HUES48 (cell line): ENCODE measurements at regions not wholly inside any gene's neighbourhood (a gene's known extent, or its start where the extent isn't known, plus 50 kb on each side); places are given as distances from the start of the nearest gene placed in this dataset.

ENCODE experiments used
- H3K27ac ChIP-seq: one replicate; pipeline ENCODE4 v1.7.0; 2013; ENCODE audit warnings: low read depth, low read length, inconsistent platforms
- H3K27me3 ChIP-seq: 2 replicates; pipeline ENCODE4 v1.6.1; 2013; ENCODE audit warnings: mild to moderate bottlenecking, low read length; ENCODE audit not compliant: control insufficient read depth, insufficient read depth
- H3K36me3 ChIP-seq: 2 replicates; pipeline ENCODE4 v1.6.1; 2013; ENCODE audit warnings: low read length; ENCODE audit not compliant: control insufficient read depth, insufficient read depth
- H3K4me1 ChIP-seq: 2 replicates; pipeline ENCODE4 v1.6.1; 2013; ENCODE audit warnings: mild to moderate bottlenecking, low read length; ENCODE audit not compliant: control insufficient read depth, insufficient read depth
- H3K4me3 ChIP-seq: 2 replicates; pipeline ENCODE4 v1.5.1; 2013; ENCODE audit warnings: mild to moderate bottlenecking, low read depth, low read length
- H3K9ac ChIP-seq: 2 replicates; pipeline ENCODE4 v1.6.1; 2013; ENCODE audit warnings: mild to moderate bottlenecking, low read depth, low read length, moderate library complexity
- H3K9me3 ChIP-seq: 2 replicates; pipeline ENCODE4 v1.6.1; 2013; ENCODE audit warnings: low read length; ENCODE audit not compliant: control insufficient read depth, insufficient read depth

DNA sequence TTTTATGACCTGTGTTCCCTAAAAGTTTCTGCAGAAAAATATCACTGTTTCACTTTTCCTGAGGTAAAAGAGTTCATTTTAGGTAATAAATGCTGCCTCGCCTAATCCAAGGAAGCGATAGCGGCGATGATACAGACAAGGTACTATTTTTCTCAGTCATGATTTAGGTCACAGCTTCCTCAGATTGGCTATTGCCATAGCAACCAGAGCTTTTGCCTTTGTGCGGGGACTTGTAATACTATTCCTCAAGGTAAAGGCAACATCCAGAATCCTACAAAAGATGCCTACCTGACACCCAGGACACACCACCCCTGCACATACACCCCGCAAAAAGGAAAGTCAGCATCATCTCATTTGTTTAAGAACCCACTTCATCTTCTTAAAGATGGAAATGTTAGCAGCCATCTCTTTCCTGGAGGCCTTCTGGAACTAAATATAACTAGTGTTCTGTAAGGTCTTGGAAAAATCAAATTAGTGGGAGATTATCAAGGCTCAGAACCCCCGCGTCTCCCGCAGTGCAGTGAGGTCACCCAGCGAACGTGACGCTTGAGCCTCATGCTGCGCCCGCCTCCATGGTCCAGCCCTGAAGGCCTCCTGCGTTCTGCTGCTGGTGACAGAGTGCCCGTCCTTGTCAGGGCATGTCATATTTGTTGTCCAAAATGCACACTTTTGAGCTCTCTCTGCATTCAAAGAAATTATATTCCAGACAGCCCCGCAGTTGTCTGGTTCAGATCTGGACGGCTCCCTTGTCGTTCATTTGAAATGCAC, 402.0 kb upstream of the RNF32 start:
- Histone ChIP-seq H3K9ac (no peak overlapping the region), H3K4me1 (no peaks in the 10 kb centered on the region), H3K36me3 (no peaks in the 10 kb centered on the region), H3K27me3 (no peaks in the 10 kb centered on the region), H3K4me3 (no peak overlapping the region), H3K9me3 (no peaks in the 10 kb centered on the region), H3K27ac (no peak overlapping the region)

DNA sequence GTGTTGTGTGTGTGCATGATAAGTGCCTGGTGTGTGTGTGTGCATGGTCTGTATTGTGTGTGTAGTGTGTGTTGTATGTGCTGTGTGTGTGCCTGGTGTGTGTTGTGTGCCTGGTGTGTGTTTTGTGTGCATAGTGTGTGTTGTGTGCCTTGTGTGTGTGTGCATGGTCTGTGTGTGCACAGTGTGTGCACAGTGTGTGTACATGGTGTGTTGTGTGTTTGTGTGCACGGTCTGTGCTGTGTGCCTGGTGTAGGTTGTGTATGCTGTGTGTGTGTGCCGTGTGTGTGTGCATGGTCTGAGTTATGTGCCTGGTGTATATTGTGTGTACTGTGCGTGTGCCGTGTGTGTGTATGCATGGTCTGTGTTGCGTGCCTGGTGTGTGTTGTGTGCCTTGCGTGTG, 403.0 kb upstream of the RNF32 start:
- no peaks in the 10 kb centered on the region for H3K27me3 ChIP-seq
- H3K4me1 ChIP-seq, result no peaks in the 10 kb centered on the region
- H3K27ac ChIP-seq, result no peak overlapping the region
- H3K9me3 ChIP-seq, result no peaks in the 10 kb centered on the region
- H3K36me3 ChIP-seq, result no peaks in the 10 kb centered on the region
- no peak overlapping the region for H3K4me3 ChIP-seq
- no peak overlapping the region for H3K9ac ChIP-seq

DNA sequence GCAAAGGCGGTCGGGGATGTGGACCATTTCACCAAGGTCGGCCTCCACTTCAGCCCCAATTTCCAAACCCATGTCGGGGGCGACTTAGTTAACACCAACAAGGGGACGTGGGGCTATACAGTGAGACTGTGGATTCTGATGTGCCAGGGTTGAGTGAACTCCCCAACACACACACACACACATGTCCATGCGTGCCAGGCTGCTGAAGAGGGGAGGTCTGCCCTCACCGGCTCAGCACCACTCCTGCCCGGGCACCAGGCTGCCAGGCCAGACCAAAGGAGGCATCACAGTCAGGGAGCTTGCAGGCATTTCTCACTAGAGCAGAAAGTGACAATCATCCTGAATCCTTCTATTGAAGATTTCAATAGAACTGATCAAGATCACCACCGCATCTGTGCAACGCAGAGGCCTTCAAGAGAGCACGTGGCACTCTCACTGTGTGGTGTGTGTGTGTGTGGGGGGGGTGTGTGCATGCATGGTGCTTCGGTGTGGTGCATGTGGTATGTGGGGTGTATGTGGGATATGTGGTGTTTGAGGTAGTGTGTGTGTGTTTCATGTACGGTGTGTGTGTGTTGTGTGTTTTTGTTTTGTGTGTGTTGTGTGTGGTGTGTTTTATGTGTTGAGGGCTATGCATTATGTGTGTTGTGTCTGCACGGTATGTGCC, 403.5 kb upstream of the RNF32 start:
- Histone ChIP-seq H3K4me3 (no peak overlapping the region), H3K9me3 (no peaks in the 10 kb centered on the region), H3K27me3 (no peaks in the 10 kb centered on the region), H3K36me3 (no peaks in the 10 kb centered on the region), H3K9ac (no peak overlapping the region), H3K4me1 (no peaks in the 10 kb centered on the region), H3K27ac (no peak overlapping the region)

DNA sequence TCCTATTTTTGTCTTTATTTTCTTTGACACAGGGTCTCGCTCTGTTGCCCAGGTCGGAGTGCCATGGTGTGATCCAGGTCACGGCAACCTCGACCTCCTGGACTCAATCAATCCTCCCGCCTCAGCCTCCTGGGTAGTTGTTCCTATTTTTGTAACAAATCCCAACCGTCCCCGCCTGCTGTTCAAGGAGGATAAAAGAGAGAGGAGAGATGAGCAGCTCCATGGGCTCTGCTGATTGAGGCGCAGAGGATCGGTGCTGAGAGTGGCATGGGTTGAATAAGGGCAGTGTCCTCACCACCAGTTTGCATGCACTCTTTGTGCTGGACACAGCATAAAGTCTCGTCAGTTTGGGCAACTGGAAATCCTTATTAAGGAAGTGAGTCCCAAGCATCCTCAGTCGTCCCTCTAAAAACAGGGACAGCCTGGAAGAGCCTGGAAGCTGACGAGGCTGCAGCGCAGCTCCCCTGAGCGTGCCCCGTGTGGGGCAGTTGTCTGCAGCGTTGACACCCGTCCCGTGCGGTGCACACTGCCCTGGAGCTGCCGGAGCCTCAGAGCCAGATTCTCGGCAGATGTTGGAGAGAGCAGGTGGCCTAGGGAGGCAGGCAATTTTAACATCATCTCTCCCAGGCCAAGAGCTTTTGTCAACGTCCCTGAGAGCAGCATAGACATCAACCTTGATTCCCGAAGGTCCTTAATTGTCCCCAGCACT, 404.2 kb upstream of the RNF32 start:
- Histone ChIP-seq H3K36me3 (no peaks in the 10 kb centered on the region), H3K4me3 (no peak overlapping the region), H3K27me3 (no peaks in the 10 kb centered on the region), H3K9me3 (no peaks in the 10 kb centered on the region), H3K9ac (no peak overlapping the region), H3K4me1 (no peaks in the 10 kb centered on the region), H3K27ac (no peak overlapping the region)

DNA sequence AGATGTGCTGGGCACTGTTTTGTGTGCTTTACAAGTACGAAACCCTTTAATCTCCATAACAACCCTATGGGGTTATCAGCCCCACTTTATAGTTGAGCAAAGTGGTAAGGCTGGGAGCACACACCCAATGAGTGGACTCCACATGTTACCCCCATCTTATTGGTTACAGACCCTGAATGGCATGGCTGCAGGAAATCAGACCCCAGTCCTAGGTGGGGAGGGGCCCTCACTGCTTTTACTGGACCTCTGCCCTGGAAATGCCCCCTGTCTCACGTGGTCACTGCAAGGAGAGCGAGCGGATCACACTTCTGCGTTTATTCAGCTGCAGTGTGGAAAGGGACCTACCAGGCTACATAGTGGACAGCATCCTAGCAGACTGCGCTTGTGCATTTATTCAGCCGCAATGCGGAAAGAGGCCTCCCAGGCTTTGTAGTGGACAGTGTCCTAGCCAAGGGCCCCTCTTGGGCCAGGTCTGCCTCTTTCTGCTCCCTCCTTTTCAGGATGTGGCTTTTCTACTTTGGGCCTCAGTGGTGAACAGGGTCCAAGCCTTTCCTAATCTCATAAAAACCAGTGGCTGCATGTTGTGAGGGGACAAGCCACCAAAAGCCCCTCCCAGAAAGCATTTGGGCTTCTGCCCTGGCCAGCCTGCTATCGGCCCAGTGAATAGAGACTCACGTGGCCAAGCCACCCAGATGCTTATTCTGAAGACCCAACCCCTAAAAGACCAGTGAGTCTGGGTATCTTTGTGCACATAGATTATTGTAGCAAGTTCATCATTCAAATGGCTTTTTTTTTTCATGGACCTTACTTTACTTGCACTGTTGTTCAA, 405.7 kb upstream of the RNF32 start:
- H3K27me3 ChIP-seq, result no peaks in the 10 kb centered on the region
- no peak overlapping the region for H3K9ac ChIP-seq
- H3K4me1 ChIP-seq, result no peaks in the 10 kb centered on the region
- no peak overlapping the region for H3K27ac ChIP-seq
- no peaks in the 10 kb centered on the region for H3K9me3 ChIP-seq
- H3K4me3 ChIP-seq, result no peak overlapping the region
- H3K36me3 ChIP-seq, result no peaks in the 10 kb centered on the region

DNA sequence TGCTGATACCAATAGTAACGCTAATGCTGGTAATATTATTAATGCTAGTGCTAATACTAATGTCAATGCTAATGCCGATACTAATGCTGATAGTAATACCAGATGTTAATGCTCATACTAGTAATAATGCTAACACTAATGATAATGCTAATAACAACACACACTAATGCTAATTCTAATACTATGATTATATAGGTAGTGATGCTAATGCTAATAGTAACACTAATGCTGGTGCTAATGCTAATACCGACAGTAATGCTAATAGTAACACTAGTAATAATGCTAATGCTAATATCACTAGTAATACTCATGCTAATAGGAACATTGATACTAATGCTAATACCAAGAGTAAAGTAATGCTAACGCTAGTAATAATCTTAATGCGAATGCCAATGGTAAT, 406.4 kb upstream of the RNF32 start:
- no peaks in the 10 kb centered on the region for H3K36me3 ChIP-seq
- no peaks in the 10 kb centered on the region for H3K9me3 ChIP-seq
- H3K4me3 ChIP-seq, result no peak overlapping the region
- no peaks in the 10 kb centered on the region for H3K27me3 ChIP-seq
- no peaks in the 10 kb centered on the region for H3K4me1 ChIP-seq
- no peak overlapping the region for H3K27ac ChIP-seq
- no peak overlapping the region for H3K9ac ChIP-seq

DNA sequence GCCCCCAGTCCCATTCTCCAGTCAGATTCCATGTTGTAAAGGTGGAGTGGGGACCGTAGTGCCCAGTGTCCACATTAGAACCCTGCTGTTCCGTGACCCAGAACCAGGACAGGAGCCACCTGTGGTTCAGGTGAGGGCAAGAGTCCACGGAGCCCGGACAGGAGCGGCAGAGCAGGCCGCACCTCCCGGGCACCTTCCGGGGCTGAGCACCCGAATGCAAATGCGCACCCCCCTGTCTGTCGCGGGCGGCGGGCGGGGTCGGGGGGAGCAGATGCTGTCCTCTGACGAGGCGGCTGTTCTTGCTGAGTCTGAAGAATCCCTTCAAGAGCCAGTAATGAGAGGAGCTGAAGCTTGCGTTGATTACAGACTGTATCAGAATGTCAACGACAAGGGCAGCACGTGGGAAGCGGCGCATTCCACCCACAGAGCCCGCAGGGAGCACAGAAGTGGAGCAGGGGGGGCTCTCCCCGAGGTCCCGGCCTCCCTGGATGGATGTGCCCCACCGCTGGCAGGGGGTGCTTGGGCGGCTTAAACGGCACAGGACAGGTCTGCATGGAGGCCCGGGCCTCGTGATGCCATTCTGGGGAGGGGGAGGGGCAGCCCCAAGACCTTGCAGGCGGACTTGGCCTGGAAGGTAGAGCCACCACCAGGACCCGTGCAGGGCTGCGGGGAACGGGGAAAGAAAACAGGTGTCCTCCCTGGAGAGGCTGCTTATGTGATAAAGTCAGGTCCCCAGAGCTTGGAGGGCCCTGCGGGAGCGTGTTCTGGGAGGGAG, 407.5 kb upstream of the RNF32 start:
- Histone ChIP-seq H3K36me3 (no peaks in the 10 kb centered on the region), H3K9ac (no peak overlapping the region), H3K27ac (no peak overlapping the region), H3K4me3 (no peak overlapping the region), H3K27me3 (no peaks in the 10 kb centered on the region), H3K4me1 (no peaks in the 10 kb centered on the region), H3K9me3 (no peaks in the 10 kb centered on the region)

DNA sequence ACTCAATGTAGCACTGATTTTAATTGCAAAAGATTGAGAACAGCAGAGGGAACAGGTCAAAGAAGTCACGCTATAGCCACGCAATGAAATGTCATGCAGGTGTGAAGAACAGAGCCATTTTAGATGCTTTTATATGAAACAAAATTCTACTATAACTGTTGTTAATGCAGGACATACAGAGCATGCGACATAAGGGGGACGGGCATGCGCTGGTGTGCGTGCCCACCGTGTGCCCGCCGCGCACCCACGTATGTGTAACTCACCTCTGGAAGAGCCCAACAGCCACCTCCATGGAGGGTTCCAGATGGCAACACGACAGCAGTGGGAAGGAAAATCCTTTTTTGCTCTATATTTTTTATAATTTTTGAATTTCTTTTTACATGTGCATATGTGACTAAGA, 410.0 kb upstream of the RNF32 start:
- no peaks in the 10 kb centered on the region for H3K4me1 ChIP-seq
- no peak overlapping the region for H3K27ac ChIP-seq
- no peak overlapping the region for H3K4me3 ChIP-seq
- no peaks in the 10 kb centered on the region for H3K36me3 ChIP-seq
- H3K9ac ChIP-seq, result no peak overlapping the region
- no peaks in the 10 kb centered on the region for H3K9me3 ChIP-seq
- H3K27me3 ChIP-seq, result no peaks in the 10 kb centered on the region

DNA sequence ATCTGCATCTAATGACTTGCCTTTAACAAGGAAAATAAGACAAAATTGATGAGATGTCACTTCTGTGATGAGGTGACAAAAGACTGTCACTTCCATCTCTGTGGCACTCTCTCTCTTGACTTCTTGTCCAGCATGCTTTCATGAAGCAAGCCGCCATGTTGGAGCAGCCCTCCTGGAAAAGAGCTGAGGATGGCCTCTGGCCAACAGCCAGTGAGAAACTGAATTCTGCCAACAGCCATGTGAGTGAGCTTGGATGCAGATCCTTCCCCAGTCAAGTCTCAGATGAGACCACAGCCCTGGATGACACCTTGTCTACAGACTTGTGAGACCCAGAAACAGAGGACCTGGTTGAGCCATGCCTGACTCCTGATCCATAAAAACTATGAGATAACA, 412.6 kb upstream of the SHH start:
- H3K9me3 ChIP-seq, result 0 out of 2 replicates have a peak, but pooled peaks cover 3% of the 10 kb centered on the region
- no peak overlapping the region for H3K9ac ChIP-seq
- H3K27ac ChIP-seq, result no peak overlapping the region
- no peaks in the 10 kb centered on the region for H3K27me3 ChIP-seq
- H3K4me1 ChIP-seq, result no peaks in the 10 kb centered on the region
- no peak overlapping the region for H3K4me3 ChIP-seq
- no peaks in the 10 kb centered on the region for H3K36me3 ChIP-seq
